NCI-H146 treated with DMSO at 0.1 percent for 48 hours (cell line): ENCODE measurements at regions not wholly inside any gene's neighbourhood (a gene's known extent, or its start where the extent isn't known, plus 50 kb on each side); places are given as distances from the start of the nearest gene placed in this dataset.
"Not testable (repeated sequence)": the region's sequence is repeated elsewhere in the genome, so short reads cannot be mapped to it uniquely, and the experiment has no call there.

Source experiments
- DNase-seq: peaks from one replicate; lab custom pipeline; 2025; ENCODE audit not compliant: unreplicated experiment; lab: John Stamatoyannopoulos, UW

DNA sequence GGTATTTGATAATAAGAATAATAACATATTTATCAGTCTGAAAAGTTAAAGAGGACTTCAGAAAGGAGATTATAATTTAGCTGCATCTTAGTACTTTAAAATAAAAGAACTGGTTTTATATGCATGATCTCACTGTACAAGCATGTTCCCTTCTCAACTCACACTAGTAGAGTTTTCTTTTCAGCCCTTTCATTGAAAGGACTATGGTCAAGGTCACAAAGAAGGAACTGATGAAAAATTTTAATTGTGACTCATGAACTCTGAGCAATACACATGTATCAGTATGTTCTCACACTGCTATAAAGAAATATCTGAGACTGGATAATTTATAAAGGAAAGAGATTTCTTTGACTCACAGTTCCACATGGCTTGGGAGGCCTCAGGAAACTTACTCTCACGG is 73.7 kb upstream of the NDST4 start:
- no peak for DNase-seq

DNA sequence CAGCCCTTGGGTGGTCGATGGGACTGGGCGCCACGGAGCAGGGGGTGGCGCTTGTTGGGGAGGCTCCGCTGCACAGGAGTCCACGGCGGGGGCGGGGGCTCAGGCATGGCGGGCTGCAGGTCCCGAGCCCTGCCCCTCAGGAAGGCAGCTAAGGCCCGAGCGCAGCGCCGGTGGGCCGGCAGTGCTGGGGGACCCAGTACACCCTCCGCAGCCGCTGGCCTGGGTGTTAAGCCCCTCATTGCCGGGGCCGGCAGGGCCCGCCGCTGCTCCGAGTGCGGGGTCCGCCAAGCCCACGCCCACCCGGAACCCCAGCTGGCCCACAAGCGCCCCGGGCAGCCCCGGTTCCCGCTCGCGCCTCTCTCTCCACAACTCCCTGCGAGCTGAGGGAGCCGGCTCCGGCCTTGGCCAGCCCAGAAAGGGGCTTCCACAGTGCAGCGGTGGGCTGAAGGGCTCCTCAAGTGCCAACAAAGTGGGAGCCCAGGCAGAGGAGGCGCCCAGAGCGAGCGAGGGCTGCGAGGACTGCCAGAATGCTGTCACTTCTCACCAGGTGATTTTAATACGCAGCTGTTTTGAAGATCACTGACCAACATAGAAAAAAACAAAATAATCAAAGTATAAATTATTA is 66.1 kb upstream of the NDST4 start:
- DNase-seq = not testable (repeated sequence)

DNA sequence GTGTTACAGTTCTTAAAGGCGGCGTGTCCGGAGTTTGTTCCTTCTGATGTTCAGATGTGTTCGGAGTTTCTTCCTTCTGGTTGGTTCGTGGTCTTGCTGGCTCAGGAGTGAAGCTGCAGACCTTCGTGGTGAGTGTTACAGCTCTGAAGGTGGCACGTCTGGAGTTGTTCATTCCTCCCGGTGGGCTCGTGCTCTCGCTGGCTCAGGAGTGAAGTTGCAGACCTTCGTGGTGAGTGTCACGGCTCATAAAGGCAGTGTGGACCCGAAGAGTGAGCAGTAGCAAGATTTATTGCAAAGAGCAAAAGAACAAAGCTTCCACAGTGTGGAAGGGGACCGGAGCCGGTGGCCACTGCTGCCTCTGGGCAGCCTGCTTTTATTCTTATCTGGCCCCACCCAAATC is 65.3 kb upstream of the NDST4 start:
- not testable (repeated sequence) for DNase-seq

DNA sequence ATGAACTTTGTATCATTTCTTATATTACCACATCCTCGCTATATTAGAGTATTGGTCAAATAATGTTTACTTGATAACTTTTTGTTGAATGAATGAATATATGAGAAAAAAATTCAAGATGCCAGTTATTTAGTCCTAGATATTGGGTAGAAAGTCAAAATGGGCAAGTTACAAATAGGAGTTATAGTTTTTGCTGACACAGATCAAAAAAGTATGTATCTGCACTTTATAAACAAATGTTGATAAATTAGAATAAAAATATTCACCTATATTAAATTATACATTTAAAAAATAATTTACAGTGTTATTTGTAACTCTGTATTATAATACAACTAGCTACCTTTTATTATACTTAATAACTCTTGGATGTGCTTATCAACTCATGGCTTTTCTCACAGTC is 57.8 kb upstream of the NDST4 start:
- DNase-seq = no peak

DNA sequence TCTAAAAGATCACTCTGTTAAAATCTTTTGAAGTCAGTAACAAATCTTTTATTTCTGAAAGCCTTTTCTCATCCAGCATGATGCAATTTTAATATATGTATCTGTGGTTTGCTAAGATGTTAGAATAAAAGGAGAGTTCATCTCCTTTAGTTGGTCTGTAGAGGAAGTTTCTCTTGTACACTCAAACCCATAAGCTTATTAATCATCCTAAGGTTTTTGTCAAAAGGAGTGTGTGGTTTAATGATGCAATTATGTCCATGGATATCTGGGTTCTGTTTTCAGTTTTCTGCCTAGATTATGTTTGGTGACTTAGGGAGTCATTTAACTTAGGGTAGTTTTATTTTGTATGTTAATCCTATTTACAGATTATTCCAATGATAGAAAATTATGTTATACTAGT is 52.1 kb upstream of the NDST4 start:
- no peak for DNase-seq
